ENCODE measurements at regions not wholly inside any gene's neighbourhood (a gene's known extent, or its start where the extent isn't known, plus 50 kb on each side); places are given as distances from the start of the nearest gene placed in this dataset.

DNA sequence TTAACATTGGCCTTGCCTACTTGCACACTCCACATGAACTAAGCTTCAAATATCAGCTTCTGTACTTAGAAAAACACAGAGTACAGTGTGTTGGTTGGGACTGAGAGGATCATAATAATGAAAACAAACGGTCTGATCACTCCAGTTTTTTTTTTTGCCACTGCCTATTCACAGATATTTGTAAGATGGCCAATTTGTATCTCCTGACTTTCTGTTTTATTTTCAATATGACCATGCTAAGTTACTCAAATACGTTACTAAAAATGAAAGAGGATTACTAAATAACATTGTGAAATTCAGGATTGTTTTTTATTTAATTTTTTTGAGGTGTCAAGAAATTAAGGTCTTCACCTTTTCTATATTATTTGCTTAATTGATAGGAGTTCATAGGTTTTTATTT lies 595.1 kb downstream of the TUSC7 start:
- DNase-seq (ENCODE audit: low spot score), result no peak

DNA sequence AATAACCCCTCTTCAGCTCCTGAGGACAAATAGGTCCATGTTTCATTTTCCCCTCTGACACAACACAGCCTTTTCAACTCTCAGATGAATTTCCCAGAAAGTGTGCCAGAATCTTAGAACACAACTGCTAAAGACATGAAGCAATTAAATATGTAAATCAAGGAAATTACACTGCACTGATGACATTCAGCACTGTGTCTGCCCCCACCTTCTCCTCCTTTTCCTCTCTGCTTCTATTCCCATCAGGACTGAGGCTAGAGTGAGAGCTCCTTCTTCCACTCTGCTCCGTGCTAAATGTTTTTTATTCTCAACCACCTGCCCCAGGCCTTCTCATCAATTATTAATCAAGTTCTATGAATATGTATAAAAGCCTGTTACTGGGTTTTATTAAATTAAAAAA lies 596.1 kb downstream of the TUSC7 start:
- DNase-seq (ENCODE audit: low spot score), result no peak

DNA sequence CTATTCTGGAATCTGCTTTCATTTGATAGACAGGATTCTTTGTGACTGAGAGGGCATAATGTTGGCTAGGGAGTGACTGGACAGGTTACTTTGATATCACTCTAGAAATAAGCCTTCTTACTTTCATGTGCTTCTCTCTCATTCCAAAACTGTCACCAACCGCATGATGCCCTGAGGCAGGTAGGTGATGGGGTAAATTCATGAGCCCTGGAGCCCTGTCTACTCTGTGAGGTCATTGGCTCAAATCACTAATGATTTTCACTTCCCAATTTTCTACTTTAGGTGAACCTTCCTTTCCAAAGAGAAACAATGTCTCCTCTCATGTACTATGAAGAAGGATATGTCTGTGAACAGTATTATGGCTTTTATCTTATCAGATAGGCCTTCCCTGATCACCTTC lies 596.7 kb downstream of the TUSC7 start:
- DNase-seq (ENCODE audit: low spot score), result no peak

- no peak for DNase-seq (ENCODE audit: low spot score)
Observed at GRCh38 chr3:117308353-117308752, 598.8 kb downstream of the TUSC7 start.

DNA sequence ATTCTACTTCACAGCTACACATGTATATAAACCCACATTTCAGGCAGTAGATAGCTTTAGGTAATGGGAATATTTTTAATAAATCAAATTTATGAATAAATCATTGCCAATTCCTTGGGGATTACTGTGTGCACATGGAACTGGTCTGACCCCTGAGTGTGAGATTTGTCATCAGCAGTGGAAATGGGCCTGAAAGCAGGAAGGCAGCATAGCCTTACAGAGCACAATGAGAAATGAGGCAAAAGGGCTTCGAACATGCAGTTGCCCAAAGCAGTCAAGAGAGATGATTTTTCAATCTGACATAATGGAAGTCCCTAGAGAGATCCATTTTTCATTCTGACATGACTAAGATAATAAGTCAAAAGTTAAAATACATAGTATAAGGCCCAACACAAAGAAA lies 599.2 kb downstream of the TUSC7 start:
- no peak for DNase-seq (ENCODE audit: low spot score)

DNA sequence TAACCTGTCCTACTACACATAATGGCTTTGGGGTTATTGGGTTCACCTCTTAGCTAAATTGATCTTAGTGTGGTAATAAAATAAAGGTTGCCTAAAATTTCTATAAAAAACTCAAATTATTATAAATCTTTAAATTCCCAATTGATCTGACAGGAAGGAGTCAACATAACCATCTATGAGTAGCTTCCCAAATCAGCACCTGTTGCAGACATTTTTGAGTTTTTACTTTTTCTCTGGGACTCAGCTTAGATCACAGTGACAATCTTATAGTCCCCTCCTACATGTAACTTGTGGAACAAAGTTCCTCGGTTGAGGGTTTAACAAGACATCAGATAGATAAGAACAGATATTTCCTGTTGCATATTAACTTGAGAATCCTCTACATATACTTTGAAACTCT lies 601.0 kb downstream of the TUSC7 start:
- no peak for DNase-seq (ENCODE audit: low spot score)

DNA sequence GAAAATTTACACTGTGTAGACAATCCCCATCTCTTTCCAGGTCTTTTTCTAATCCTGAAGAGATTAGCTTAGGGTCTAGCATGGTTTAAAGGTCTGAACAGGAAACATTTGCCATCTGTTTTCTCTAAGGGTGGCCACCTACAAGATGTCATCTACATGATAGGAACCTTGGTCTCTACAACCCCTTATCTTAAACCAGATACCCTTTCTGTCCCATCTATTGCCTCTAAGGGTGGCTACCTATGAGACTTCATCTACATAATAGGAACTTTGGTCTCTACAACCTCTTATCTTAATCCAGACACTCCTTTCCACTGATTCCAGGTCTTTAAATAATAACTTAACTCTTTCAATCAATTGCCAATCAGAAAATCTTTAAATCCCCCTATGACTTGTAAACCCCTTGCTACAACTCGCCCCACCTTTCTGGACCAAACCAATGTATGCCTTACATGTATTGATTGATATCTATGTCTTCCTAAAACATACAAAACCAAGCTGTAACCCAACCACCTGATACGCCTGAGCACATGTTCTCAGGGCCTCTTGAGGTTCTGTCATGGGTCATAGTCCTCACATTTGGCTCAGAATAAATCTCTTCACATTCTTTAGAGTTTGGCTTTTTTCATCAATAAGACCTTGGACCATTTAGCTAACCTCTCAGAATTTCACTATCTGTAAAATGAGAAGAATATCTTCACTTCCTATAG lies 605.0 kb downstream of the TUSC7 start:
- no peak for DNase-seq (ENCODE audit: low spot score)

GRCh38 chr3:117322866-117323265 lies 613.3 kb downstream of the TUSC7 start:
- peak; percentile 61 for DNase-seq (ENCODE audit: low spot score)

GRCh38 chr3:117346901-117347300 lies 637.3 kb downstream of the TUSC7 start:
- DNase-seq (ENCODE audit: low spot score), result no peak

- DNase-seq (ENCODE audit: low spot score), result no peak
Observed at GRCh38 chr3:117348884-117349283, 639.3 kb downstream of the TUSC7 start.

DNA sequence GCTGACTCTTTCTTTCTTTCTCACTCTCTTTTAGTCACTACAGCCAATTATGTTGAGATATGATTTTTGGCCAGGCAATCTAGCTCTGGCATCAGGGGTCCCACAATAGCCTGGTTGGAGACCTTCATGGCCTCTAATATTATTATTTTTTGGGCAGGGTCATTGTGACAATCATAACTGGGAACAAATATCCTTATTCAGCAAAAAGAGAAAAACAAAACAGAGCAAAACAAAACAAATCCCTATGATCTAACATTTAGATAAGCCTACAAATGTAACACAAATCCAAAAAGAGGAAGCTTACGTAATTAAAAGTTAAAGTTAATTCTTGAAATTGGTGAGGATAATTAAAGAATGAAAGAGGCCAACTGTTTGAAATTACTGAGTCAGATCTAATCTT lies 640.0 kb downstream of the TUSC7 start:
- DNase-seq (ENCODE audit: low spot score), result no peak

DNA sequence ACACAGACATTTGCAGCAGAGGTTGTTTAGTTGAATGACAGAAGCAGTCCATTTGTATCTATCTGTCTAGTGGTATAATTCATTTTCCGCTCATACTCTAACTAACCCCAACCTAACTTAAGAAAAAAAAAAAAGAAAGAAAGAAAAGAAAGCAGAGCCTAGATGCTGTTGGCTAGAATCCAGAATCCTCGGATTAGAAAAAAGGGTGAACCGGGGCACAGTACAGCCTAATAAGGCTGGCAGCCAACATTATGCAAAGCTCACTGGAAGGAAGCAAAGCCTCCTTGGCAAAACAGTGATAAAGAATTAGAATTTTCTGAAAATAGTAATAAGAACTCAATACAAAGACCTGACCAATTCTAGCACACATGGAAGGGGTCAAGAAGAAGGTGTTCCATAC lies 640.8 kb downstream of the TUSC7 start:
- no peak for DNase-seq (ENCODE audit: low spot score)

- peak; percentile 31 for DNase-seq (ENCODE audit: low spot score)
Observed at GRCh38 chr3:117355566-117355965, 646.0 kb downstream of the TUSC7 start.

DNA sequence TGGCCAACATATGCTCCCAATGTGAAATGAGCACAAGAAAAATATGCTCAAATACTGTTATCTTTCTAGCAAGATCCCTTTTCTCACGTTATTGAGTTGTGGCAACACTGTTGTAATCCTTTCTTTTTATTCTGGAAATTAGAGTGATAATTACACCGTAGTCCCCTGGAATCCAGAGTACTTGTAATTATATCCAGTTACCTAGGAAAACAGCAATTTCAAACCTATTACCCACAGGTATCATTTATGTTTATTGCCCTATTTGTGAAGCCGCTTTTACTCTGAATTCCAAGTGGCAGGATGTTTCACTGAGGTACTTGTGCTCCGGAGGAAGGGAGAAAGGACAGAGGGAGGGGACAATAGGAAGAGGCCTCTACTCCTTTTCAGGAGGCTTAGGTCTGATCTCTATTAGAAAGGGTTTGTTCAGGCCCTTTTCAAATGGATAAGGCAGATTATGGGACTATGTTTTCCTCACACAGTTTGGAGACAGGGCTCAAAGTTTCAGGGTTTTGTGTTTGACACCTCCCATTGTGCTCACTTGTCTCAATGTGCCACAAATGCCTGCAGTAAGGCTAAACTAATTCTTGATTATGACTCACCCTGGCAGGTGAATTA lies 646.6 kb downstream of the TUSC7 start:
- DNase-seq (ENCODE audit: low spot score), result no peak

DNA sequence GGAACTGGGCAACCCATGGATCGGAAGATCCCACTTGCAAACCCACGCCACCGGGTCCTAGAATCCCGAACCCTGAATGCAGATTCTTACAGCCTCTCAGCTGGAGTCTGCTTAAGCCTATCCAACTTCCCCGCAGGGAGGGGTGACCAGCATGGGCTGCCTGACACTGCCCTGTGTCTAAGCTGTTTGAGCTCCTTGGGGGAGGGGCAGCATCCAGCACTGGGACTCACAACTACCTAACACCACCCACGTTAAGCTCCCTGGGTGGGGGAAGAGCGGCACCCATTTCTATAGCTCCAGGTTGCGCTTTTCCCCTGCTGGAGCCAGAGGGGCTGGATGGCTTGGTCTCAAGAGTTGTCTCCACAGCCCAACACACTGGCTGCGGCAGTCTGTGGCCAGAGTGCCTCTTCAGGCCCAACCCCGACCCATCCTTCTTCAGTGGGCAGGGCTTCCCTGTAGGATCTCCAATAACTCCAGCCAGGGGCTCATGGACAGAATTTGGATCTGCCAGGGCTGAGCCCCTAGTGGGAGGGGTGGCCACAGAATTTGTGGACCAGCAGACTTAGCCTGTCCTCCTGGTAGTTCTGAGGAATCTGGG lies 649.2 kb downstream of the TUSC7 start:
- DNase-seq (ENCODE audit: low spot score), result no peak

- no peak for DNase-seq (ENCODE audit: low spot score)
Observed at GRCh38 chr3:117366574-117366973, 657.0 kb downstream of the TUSC7 start.

DNA sequence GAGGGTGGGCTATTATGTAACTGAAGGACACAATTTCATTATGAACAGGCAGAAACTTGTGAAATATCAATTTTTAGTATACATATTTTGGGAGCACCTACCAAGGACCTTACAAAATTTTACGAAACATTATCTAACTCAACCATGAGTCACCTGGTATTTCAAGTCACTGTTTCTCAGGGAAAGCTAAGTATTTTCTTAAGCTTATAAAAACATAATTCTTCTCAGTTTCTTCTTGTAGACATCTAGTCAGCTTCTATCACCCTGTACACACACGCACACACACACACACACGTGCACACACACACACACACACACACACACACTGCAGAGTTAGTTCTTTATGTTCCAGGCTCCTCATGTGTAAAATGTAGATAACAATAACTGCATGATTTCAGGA lies 658.3 kb downstream of the TUSC7 start:
- DNase-seq (ENCODE audit: low spot score), result no peak

DNA sequence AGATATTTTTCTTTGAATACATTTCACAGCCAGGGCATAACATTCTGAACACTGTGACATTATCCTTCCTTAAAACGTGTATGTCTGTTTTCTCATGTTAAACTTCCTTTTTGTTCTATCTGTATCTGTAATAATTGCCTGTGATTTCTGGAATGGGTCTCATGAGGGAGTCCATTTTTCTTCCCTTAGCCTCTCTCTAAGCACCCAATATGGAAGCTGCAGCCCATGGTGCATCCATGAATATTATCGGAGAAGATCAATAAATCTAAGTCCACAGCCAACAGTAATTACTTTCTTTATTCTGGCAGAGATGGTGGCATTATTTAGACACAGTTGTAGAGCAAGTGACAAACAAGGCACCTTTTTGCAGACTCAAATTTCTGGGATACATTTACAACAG lies 671.1 kb downstream of the TUSC7 start:
- no peak for DNase-seq (ENCODE audit: low spot score)

DNA sequence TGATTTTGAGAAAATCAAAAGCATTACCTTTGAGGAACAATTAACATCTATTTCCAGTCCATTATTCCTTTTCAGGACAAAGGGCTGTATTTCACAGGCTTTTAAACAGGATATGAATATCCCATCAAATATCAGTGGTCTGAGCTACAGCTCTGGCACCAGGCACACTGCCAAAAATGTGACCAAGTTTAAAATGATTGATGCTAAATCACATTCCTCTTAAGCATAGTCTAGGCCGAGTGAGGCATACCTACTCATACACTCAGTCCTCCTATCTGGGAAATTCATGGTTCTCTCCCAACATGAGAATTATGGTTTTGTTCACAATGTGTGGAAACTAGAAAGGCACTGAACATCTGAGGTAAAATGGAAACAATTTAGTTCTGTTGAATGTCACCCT lies 683.5 kb downstream of the TUSC7 start:
- no peak for DNase-seq (ENCODE audit: low spot score)

DNA sequence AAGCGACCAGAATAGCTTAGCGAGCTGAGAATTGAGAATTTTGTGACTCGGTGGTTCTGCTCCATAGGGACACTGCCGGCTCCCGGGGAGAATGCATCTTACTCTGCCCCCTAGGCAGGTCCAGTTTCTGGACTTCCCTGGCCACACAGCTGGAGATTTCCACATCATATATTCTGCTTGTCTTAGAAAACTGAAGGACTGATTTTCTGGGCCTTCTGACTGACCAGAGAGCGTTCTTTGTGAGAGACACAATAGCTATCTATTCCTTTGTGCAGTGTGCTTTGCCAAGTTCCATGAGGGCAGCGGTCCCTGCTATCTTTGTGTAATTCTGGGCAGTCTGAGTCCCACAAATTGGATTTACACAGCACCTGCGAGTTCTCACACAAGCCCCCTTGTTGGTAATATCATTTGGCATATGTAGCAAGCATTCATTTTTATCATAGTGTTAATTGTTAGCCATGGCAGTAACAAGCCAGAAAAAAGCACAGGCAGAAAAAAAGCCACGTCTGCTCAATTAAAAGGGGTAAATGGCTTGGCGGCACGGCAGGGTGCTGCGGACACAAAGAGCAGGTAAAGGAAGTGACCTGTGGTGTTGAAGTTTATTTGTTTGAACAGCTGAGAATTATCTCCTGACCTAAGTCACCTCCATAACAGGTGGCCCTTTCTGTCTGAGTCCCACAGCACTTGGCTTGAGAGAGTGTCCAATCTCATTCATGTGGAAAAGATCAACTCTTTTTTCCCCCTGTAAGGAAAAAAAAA lies 688.7 kb downstream of the TUSC7 start:
- no peak for DNase-seq (ENCODE audit: low spot score)

GRCh38 chr3:117399311-117400078 lies 689.9 kb downstream of the TUSC7 start:
- no peak for DNase-seq (ENCODE audit: low spot score)

DNA sequence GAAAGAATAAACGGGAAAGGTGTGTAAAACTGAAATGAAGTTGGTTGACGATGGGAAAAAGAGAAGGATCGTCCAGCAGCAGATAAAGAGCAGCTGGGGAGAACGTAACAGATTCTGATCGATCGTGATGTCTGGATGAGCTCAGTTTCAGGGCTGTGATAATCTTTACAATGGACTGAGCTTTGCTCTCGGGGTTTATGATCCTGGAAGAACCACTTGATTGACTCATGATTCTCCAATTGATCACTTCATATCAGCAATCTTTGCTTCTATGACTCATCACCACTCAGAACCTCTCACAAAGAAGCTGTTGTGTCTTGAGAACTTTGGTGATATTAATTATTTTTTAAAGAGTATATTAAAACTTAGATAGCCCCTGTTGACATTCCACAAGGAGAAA lies 690.7 kb downstream of the TUSC7 start:
- DNase-seq (ENCODE audit: low spot score), result no peak
